K562 (cell line): ENCODE measurements at regions not wholly inside any gene's neighbourhood (a gene's known extent, or its start where the extent isn't known, plus 50 kb on each side); places are given as distances from the start of the nearest gene placed in this dataset.

Source experiments
- ATAC-seq: fragments of 200-7000 bp; cut with Tn5 transposase; 3 replicates; pipeline ENCODE4 v1.9.1; 2020; ENCODE audit warnings: moderate library complexity
- BruUV-seq: library from RNA; stranded (reverse); fragments of 400-500 nt; replicated peaks from 2 replicates; lab custom pipeline; 2021; lab: Mats Ljungman, UMichigan
- CTCF ChIA-PET: fragments of 300-600 bp; formaldehyde crosslinking; extraction: SDS; loops from one replicate; lab custom pipeline; 2021; ENCODE audit warnings: low intra/inter-chr PET ratio; lab: Yijun Ruan, JAX
- POLR2A ChIA-PET: fragments of 300-600, 350-650 bp; sonication (Branson Sonifier 250); formaldehyde crosslinking; extraction: SDS; loops from one replicate; lab custom pipeline; 2021; ENCODE audit warnings: antibody characterized with exemption, inconsistent platforms; lab: Yijun Ruan, JAX
- DNase-seq, 4 experiments: peaks; one replicate each; pipeline versions ENCODE4 v3.0.0 to v3.0.0-alpha.2; 2011 to 2018; ENCODE audit warnings: low spot score in 3 of 4, mixed read lengths in 3 of 4; ENCODE audit errors: extremely low read depth in 1 of 4
- FAIRE-seq: peaks from 2 replicates; lab custom pipeline; 2011; peaks lifted over from hg19 to GRCh38; lab: Jason Lieb, UNC
- H2AFZ ChIP-seq: 2 replicates; pipeline ENCODE4 v1.6.0; 2011; ENCODE audit warnings: low read depth, low read length, control low read depth, inconsistent platforms
- H3K27ac ChIP-seq: fragments of 200-600 bp; 3 replicates; pipeline ENCODE4 v1.8.0; 2011; ENCODE audit warnings: low read depth, mild to moderate bottlenecking, control low read depth, inconsistent platforms, low read length, moderate library complexity, mixed read lengths; ENCODE audit errors: extremely low read depth
- H3K27me3 ChIP-seq, 2 experiments: fragments of 300-600 bp in 1 of 2; 2 replicates in 1 of 2; 3 replicates in 1 of 2; pipeline versions ENCODE4 v1.6.0 to v1.8.0; 2011; ENCODE audit warnings: inconsistent platforms in 2 of 2, low read length in 2 of 2, mild to moderate bottlenecking in 1 of 2, mixed read lengths in 1 of 2, moderate library complexity in 1 of 2; ENCODE audit not compliant: control insufficient read depth in 2 of 2, insufficient read depth in 2 of 2
- H3K36me3 ChIP-seq: fragments of 300-600 bp; 3 replicates; pipeline ENCODE4 v1.8.0; 2011; ENCODE audit warnings: mild to moderate bottlenecking, low read length, inconsistent platforms; ENCODE audit not compliant: control insufficient read depth, insufficient read depth
- H3K4me1 ChIP-seq, 2 experiments: fragments of 200-600 bp in 1 of 2; replicated peaks in 1 of 2; 2 replicates in 1 of 2; 3 replicates in 1 of 2; pipeline versions ENCODE4 v1.5.1 to v1.8.0; 2011; ENCODE audit warnings: inconsistent platforms in 2 of 2, low read length in 2 of 2, mild to moderate bottlenecking in 1 of 2, mixed read lengths in 1 of 2, moderate library complexity in 1 of 2; ENCODE audit not compliant: control insufficient read depth in 2 of 2, insufficient read depth in 2 of 2
- H3K4me2 ChIP-seq: 2 replicates; pipeline ENCODE4 v1.6.1; 2011; ENCODE audit warnings: low read length, control low read depth, inconsistent platforms, mixed read lengths; ENCODE audit not compliant: insufficient read depth
- H3K4me3 ChIP-seq: fragments of 200-600 bp; sonication (generic), shearing (Covaris generic); 2 replicates; pipeline ENCODE4 v1.5.1; 2016; ENCODE audit warnings: control low read depth, inconsistent platforms
- H3K79me2 ChIP-seq: fragments of 200-600 bp; 3 replicates; pipeline ENCODE4 v1.8.0; 2011; ENCODE audit warnings: low read length, inconsistent platforms; ENCODE audit not compliant: control insufficient read depth, insufficient read depth
- H3K9ac ChIP-seq, 2 experiments: 2 replicates each; pipeline versions ENCODE4 v1.6.0 to v1.6.1; 2011; ENCODE audit warnings: low read depth in 2 of 2, low read length in 2 of 2, control low read depth in 1 of 2, inconsistent platforms in 1 of 2, mild to moderate bottlenecking in 1 of 2, mixed read lengths in 1 of 2; ENCODE audit not compliant: insufficient read depth in 1 of 2
- H3K9me1 ChIP-seq: one replicate; pipeline ENCODE4 v1.6.0; 2011; ENCODE audit warnings: inconsistent platforms, mild to moderate bottlenecking, low read length, moderate library complexity; ENCODE audit not compliant: control insufficient read depth, insufficient read depth
- H3K9me3 ChIP-seq: replicated peaks from 2 replicates; pipeline ENCODE4 v1.5.1; 2011; ENCODE audit warnings: low read depth, low read length, inconsistent platforms; ENCODE audit not compliant: control insufficient read depth, insufficient read depth
- H4K20me1 ChIP-seq: replicated peaks from 2 replicates; pipeline ENCODE4 v1.6.1; 2011; ENCODE audit warnings: low read length, inconsistent platforms, mixed read lengths; ENCODE audit not compliant: control insufficient read depth, insufficient read depth
- ARID3A ChIP-seq: IDR thresholded peaks from 2 replicates; pipeline ENCODE4 v1.6.1; 2012; ENCODE audit warnings: low read depth, low read length, improper control_type of control experiment, borderline replicate concordance
- CHD2 ChIP-seq: IDR thresholded peaks from 2 replicates; pipeline ENCODE4 v1.6.1; 2011; ENCODE audit warnings: low read depth, low read length
- EGR1 ChIP-seq: fragments of 450-650 bp; conservative IDR thresholded peaks from 2 replicates; pipeline ENCODE4 v1.6.1; 2017; ENCODE audit warnings: mild to moderate bottlenecking
- JUNB ChIP-seq: fragments of 450-650 bp; formaldehyde crosslinking; conservative IDR thresholded peaks from 2 replicates; pipeline ENCODE4 v1.4.0; 2020; ENCODE audit warnings: mild to moderate bottlenecking
- KLF13 ChIP-seq: fragments of 450-650 bp; IDR thresholded peaks from 2 replicates; pipeline ENCODE4 v1.6.1; 2016; ENCODE audit warnings: missing genetic modification characterization, low read depth, mild to moderate bottlenecking, missing compliant biosample characterization, moderate library complexity, borderline replicate concordance
- NFIX ChIP-seq: fragments of 250-450 bp; sonication (Bioruptor Pico); IDR thresholded peaks from 2 replicates; pipeline ENCODE4 v1.4.0; 2020; ENCODE audit warnings: low read depth, mild to moderate bottlenecking, moderate library complexity
- PHB ChIP-seq: fragments of 250-450 bp; sonication (Bioruptor Pico); IDR thresholded peaks from 2 replicates; pipeline ENCODE4 v1.5.0; 2021
- SRSF1 ChIP-seq: fragments of 200-400 bp; formaldehyde crosslinking; IDR thresholded peaks from 2 replicates; pipeline ENCODE4 v1.6.1; 2017; ENCODE audit warnings: mild to moderate bottlenecking, low read depth, low read length, moderate library complexity
- WHSC1 ChIP-seq: IDR thresholded peaks from one replicate; pipeline ENCODE4 v1.6.1; 2012; ENCODE audit warnings: low read length, control low read depth, inconsistent platforms
- ZFP91 ChIP-seq: sonication (generic); formaldehyde crosslinking; IDR thresholded peaks from 2 replicates; pipeline ENCODE4 v1.8.0; 2022; ENCODE audit warnings: mild to moderate bottlenecking, missing genetic modification reagents
- ZFPM2 ChIP-seq: fragments of 250-450 bp; sonication (Bioruptor Pico); IDR thresholded peaks from 2 replicates; pipeline ENCODE4 v1.5.1; 2022; ENCODE audit warnings: mild to moderate bottlenecking
- ZNF551 ChIP-seq: fragments of 250-450 bp; sonication (Bioruptor Pico); IDR thresholded peaks from 2 replicates; pipeline ENCODE4 v1.5.0; 2021; ENCODE audit warnings: mild to moderate bottlenecking, moderate library complexity
- ZSCAN29 ChIP-seq: fragments of 450-650 bp; IDR thresholded peaks from 2 replicates; pipeline ENCODE4 v1.6.1; 2017
- WGBS: fragments of 100-300 bp; shearing (Covaris generic); methylation state at CpG from one replicate; pipeline ENCODE4 v1.1.6; 2016; ENCODE audit warnings: low coverage, mixed read lengths; ENCODE audit not compliant: insufficient coverage; ENCODE audit errors: missing lambda C conversion rate; 5-methylcytosine and 5-hydroxymethylcytosine counted together
- in situ Hi-C: fragments of 300-500 bp; cut with MboI; formaldehyde crosslinking; loops from 4 replicates; pipeline ENCODE4 v1.15.0; 2018; ENCODE audit warnings: inconsistent platforms, mixed read lengths
- intact Hi-C: fragments of 100-400 bp; cut with micrococcal nuclease; formaldehyde crosslinking; loops from 2 replicates; pipeline ENCODE4 v1.14.2; 2022

DNA sequence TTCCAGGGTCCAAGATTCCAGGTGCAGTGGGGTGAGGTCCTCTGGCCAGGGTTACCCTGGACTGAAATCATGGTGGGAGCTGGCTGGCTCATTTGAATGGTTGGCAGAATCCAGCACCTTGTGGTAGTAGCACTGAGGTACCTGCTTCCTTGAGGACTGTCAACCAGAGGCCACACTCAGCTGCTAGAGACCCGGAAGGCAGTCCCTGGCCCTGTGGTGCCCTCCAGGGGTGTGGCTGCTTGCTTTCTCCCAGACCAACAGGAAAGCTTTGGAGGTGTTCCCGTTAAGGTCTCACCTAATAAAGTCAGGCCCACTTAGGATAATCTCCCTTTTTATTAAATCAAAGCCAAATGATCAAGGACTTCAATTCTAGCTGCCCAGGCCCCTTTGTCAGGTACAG, 107.7 kb upstream of the GDF10 start:
- WGBS = 0% methylated on average over 2 of the region's 2 CpGs
- no peaks in the 10 kb centered on the region for H3K9me1 ChIP-seq
- H3K9ac ChIP-seq = no peak overlapping the region
- peaks cover 6 to 56% of the 10 kb centered on the region in 2 experiments; a peak in 3 of 5 replicates for H3K27me3 ChIP-seq
- H4K20me1 ChIP-seq = no peaks in the 10 kb centered on the region; the same call in 1 of the 2 replicates
- no peaks in the 10 kb centered on the region for H3K79me2 ChIP-seq
- ChIA-PET POLR2A (interaction anchor here (0.7 kb wide), 1 partner anchor 118 kb away, joined by 3 read pairs; no protein-coding TSS in a partner anchor), CTCF (no interaction called here)
- FAIRE-seq (no peak), ATAC-seq (no peak; the same call in 2 of the 3 replicates), DNase-seq (no peak)
- H3K4me3 ChIP-seq = no peak overlapping the region
- no peak for TF ChIP-seq ARID3A
- TF ChIP-seq KLF13 (tag) = no peak
- TF ChIP-seq EGR1 = no peak
- TF ChIP-seq PHB (CRISPR knock-in tag) = no peak
- no peak for TF ChIP-seq ZSCAN29
- TF ChIP-seq ZFP91 (CRISPR knock-in tag) = no peak
- no peak for TF ChIP-seq ZFPM2
- no peak for TF ChIP-seq WHSC1
- no peak for TF ChIP-seq JUNB (CRISPR knock-in tag)
- TF ChIP-seq SRSF1 = no peak
- no peak for TF ChIP-seq ZNF551
- no peak for TF ChIP-seq NFIX (CRISPR knock-in tag)
- no peak for TF ChIP-seq CHD2
- H3K4me2 ChIP-seq = no peak overlapping the region
- BruUV-seq = no TSS peak
- no peak overlapping the region for H2AFZ ChIP-seq
- H3K4me1 ChIP-seq = no peaks in the 10 kb centered on the region
- no peaks in the 10 kb centered on the region for H3K36me3 ChIP-seq
- intact Hi-C loops = no loop called here
- in situ Hi-C loops = no loop called here
- H3K9me3 ChIP-seq = no peaks in the 10 kb centered on the region
- no peak overlapping the region for H3K27ac ChIP-seq
